GM12865 (cell line): ENCODE measurements at regions not wholly inside any gene's neighbourhood (a gene's known extent, or its start where the extent isn't known, plus 50 kb on each side); places are given as distances from the start of the nearest gene placed in this dataset.

ENCODE experiments used
- DNase-seq: peaks from one replicate; pipeline ENCODE4 v3.0.0; 2010; ENCODE audit warnings: low read depth
- H3K4me3 ChIP-seq: 2 replicates; pipeline ENCODE4 v1.5.1; 2011; ENCODE audit warnings: mild to moderate bottlenecking, low read depth, low read length, control low read depth
- CTCF ChIP-seq: IDR thresholded peaks from 2 replicates; pipeline ENCODE4 v1.5.1; 2011; ENCODE audit warnings: low read length, control low read depth, low read depth, inconsistent platforms; ENCODE audit not compliant: insufficient read depth; ENCODE audit errors: missing control alignments

- H3K4me3 ChIP-seq: no peak overlapping the region
- DNase-seq: no peak
- TF ChIP-seq CTCF: no peak
Observed at GRCh38 chr4:11889099-11889498, 460.4 kb upstream of the HS3ST1 start.

- TF ChIP-seq CTCF: no peak
- H3K4me3 ChIP-seq: no peak overlapping the region
- no peak for DNase-seq
Observed at GRCh38 chr4:11881947-11882346, 453.3 kb upstream of the HS3ST1 start.

GRCh38 chr4:11881364-11881763 lies 452.7 kb upstream of the HS3ST1 start:
- no peak overlapping the region for H3K4me3 ChIP-seq
- no peak for TF ChIP-seq CTCF
- no peak for DNase-seq

- DNase-seq: no peak
- no peak overlapping the region for H3K4me3 ChIP-seq
- no peak for TF ChIP-seq CTCF
Observed at GRCh38 chr4:11878241-11878640, 449.5 kb upstream of the HS3ST1 start.

- no peak for TF ChIP-seq CTCF
- no peak for DNase-seq
- no peak overlapping the region for H3K4me3 ChIP-seq
Observed at GRCh38 chr4:11876104-11876503, 447.4 kb upstream of the HS3ST1 start.

- DNase-seq: no peak
- TF ChIP-seq CTCF: no peak
Observed at GRCh38 chr4:11869191-11869870, 440.6 kb upstream of the HS3ST1 start.

GRCh38 chr4:11866391-11866790 lies 437.7 kb upstream of the HS3ST1 start:
- no peak overlapping the region for H3K4me3 ChIP-seq
- no peak for TF ChIP-seq CTCF
- DNase-seq: no peak

More at GRCh38 chr4:11869191-11869870, 440.6 kb upstream of the HS3ST1 start:
- no peak overlapping the region for H3K4me3 ChIP-seq
